Common myeloid progenitor, CD34-positive (primary cell): ENCODE measurements at regions not wholly inside any gene's neighbourhood (a gene's known extent, or its start where the extent isn't known, plus 50 kb on each side); places are given as distances from the start of the nearest gene placed in this dataset.

ENCODE experiments used
- CTCF ChIA-PET: fragments of 350-600 bp; sonication (Branson Sonifier 250); formaldehyde crosslinking; loops from one replicate; lab custom pipeline; 2021; ENCODE audit warnings: antibody characterized with exemption; lab: Charles Lee
- POLR2A ChIA-PET: fragments of 350-600 bp; sonication (Branson Sonifier 250); formaldehyde crosslinking; loops from one replicate; lab custom pipeline; 2021; ENCODE audit warnings: antibody characterized with exemption; lab: Charles Lee
- DNase-seq, 3 donors: peaks; one replicate each; pipeline versions ENCODE4 v3.0.0 to v3.0.0-alpha.2; 2013
- H3K27ac ChIP-seq, 2 experiments: 1 replicate in 1 of 2; 2 replicates in 1 of 2; pipeline ENCODE4 v1.7.0; 2013; ENCODE audit warnings: inconsistent platforms in 2 of 2, low read length in 2 of 2, mild to moderate bottlenecking in 2 of 2, low read depth in 1 of 2, moderate library complexity in 1 of 2; ENCODE audit not compliant: severe bottlenecking in 2 of 2, insufficient read depth in 1 of 2, poor library complexity in 1 of 2
- H3K27me3 ChIP-seq, 5 experiments: replicated peaks in 2 of 5; 1 replicate in 3 of 5; 2 replicates in 2 of 5; pipeline versions ENCODE4 v1.6.1 to v1.7.0; 2013; ENCODE audit warnings: low read length in 4 of 5, mild to moderate bottlenecking in 2 of 5, moderate library complexity in 2 of 5, inconsistent platforms in 1 of 5; ENCODE audit not compliant: insufficient read depth in 5 of 5, control insufficient read depth in 4 of 5
- H3K36me3 ChIP-seq, 4 experiments: 1 replicate in 2 of 4; 2 replicates in 2 of 4; pipeline versions ENCODE4 v1.6.1 to v1.7.0; 2013; ENCODE audit warnings: low read length in 3 of 4, control low read depth in 1 of 4, mild to moderate bottlenecking in 1 of 4; ENCODE audit not compliant: control insufficient read depth in 4 of 4, insufficient read depth in 4 of 4
- H3K4me1 ChIP-seq, 4 experiments: 1 replicate in 3 of 4; 2 replicates in 1 of 4; pipeline versions ENCODE4 v1.6.1 to v1.7.1; 2013; ENCODE audit warnings: low read length in 3 of 4, mild to moderate bottlenecking in 3 of 4, control low read depth in 1 of 4, inconsistent platforms in 1 of 4, moderate library complexity in 1 of 4; ENCODE audit not compliant: control insufficient read depth in 4 of 4, insufficient read depth in 4 of 4; ENCODE audit errors: control extremely low read depth in 1 of 4
- H3K4me3 ChIP-seq, 7 experiments: 1 replicate in 4 of 7; 2 replicates in 3 of 7; pipeline versions ENCODE4 v1.5.1 to v1.7.0; 2013; ENCODE audit warnings: mild to moderate bottlenecking in 7 of 7, low read length in 6 of 7, moderate library complexity in 6 of 7, inconsistent platforms in 2 of 7, low read depth in 2 of 7, control low read depth in 1 of 7; ENCODE audit not compliant: insufficient read depth in 4 of 7, control insufficient read depth in 1 of 7; ENCODE audit errors: extremely low read depth in 1 of 7
- H3K9me3 ChIP-seq, 5 experiments: 1 replicate in 4 of 5; 2 replicates in 1 of 5; pipeline versions ENCODE4 v1.6.1 to v1.7.1; 2013; ENCODE audit warnings: low read length in 4 of 5, mild to moderate bottlenecking in 2 of 5, inconsistent platforms in 1 of 5, low read depth in 1 of 5, moderate library complexity in 1 of 5; ENCODE audit not compliant: control insufficient read depth in 4 of 5, insufficient read depth in 2 of 5; ENCODE audit errors: control extremely low read depth in 1 of 5
- WGBS: methylation state at CpG from one replicate; pipeline ENCODE4 v1.1.5; 2013; ENCODE audit not compliant: insufficient coverage; 5-methylcytosine and 5-hydroxymethylcytosine counted together

DNA sequence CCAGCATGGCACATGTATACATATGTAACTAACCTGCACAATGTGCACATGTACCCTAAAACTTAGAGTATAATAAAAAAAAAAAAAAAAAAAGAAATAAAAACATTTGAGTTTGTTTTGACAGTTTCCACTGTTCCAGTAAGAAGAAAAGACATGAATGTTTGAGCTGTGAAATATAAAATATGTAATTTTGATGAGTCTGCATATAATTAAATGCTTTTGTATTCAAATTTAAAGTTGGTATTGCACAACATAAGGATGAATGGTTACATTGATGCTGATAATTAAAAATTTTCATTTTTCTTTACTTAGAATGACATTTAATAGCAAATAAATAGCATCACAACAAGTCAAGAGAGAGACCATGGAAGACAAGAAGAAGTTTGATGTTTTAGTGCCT lies 212.0 kb upstream of the RRP15 start:
- ChIA-PET CTCF (no interaction called here), POLR2A (no interaction called here)
- DNase-seq, result no peak
- Histone ChIP-seq H3K27ac (no peak overlapping the region), H3K4me1 (no peaks in the 10 kb centered on the region), H3K4me3 (no peak overlapping the region), H3K9me3 (no peaks in the 10 kb centered on the region), H3K27me3 (no peaks in the 10 kb centered on the region), H3K36me3 (no peaks in the 10 kb centered on the region)

DNA sequence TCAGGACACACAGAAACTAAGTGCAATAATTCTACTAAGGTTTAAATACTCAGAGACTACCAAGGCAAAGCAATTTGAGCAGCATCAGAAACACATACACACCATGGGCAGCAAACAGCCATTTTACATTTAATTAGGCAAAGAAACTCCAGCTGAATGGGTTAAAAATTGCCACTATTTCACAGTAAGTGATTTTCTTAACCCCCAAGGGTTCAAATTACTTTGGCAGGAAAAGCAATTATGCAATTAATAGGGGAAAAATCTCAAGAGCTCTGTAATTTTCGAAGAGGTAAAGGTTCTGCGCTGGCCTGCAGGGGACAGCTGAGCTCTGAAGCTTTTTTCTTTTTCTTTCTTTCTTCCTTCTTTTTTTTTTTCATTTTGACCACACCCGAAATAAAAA lies 206.2 kb upstream of the RRP15 start:
- Histone ChIP-seq H3K4me3 (no peak overlapping the region), H3K36me3 (no peaks in the 10 kb centered on the region), H3K27me3 (no peaks in the 10 kb centered on the region), H3K27ac (no peak overlapping the region), H3K9me3 (no peaks in the 10 kb centered on the region), H3K4me1 (no peaks in the 10 kb centered on the region)
- ChIA-PET CTCF (no interaction called here), POLR2A (interaction anchor here (0.6 kb wide), 1 partner anchor 76 kb away, joined by 6 read pairs; no protein-coding TSS in a partner anchor)
- 82% methylated on average over 2 of the region's 3 CpGs for WGBS
- DNase-seq, result no peak

GRCh38 chr1:218079347-218079746 lies 205.7 kb upstream of the RRP15 start:
- Histone ChIP-seq H3K36me3 (no peaks in the 10 kb centered on the region), H3K4me3 (no peak overlapping the region), H3K27ac (no peak overlapping the region), H3K9me3 (no peaks in the 10 kb centered on the region), H3K4me1 (no peaks in the 10 kb centered on the region), H3K27me3 (no peaks in the 10 kb centered on the region)
- ChIA-PET POLR2A (interaction anchor here (0.6 kb wide), 1 partner anchor 76 kb away, joined by 6 read pairs; no protein-coding TSS in a partner anchor), CTCF (no interaction called here)
- 100% methylated on average over 1 of the region's 4 CpGs for WGBS
- no peak for DNase-seq

GRCh38 chr1:218079820-218080219 lies 205.3 kb upstream of the RRP15 start:
- no peaks in the 10 kb centered on the region for H3K9me3 ChIP-seq
- POLR2A ChIA-PET, result no interaction called here
- H3K4me1 ChIP-seq, result no peaks in the 10 kb centered on the region
- no peak overlapping the region for H3K4me3 ChIP-seq
- no peak for DNase-seq
- no peaks in the 10 kb centered on the region for H3K36me3 ChIP-seq
- CTCF ChIA-PET, result no interaction called here
- H3K27me3 ChIP-seq, result no peaks in the 10 kb centered on the region
- 93% methylated on average over 3 of the region's 5 CpGs for WGBS
- H3K27ac ChIP-seq, result no peak overlapping the region

DNA sequence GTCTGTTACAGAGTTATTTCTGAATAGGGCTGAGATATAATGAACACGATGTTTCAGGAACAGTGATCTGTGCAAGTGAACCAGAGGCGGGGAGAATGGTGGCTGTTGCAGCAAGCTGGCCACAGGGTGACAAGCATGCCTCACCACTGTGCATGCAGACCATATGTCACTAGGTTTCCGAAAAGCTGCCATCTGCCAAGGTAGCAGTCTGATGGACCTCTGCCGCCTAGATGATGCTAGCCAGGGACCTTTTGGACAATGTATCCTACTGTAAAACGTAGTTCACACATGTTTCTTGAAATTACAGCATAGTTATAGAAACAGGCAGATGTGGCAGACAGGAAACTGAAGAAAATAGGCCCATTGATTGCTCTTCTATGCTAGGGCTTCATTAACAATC lies 204.2 kb upstream of the RRP15 start:
- no peak overlapping the region for H3K4me3 ChIP-seq
- H3K27me3 ChIP-seq, result no peaks in the 10 kb centered on the region
- WGBS, result 91% methylated on average over 5 of the region's 5 CpGs
- POLR2A ChIA-PET, result no interaction called here
- no peak overlapping the region for H3K27ac ChIP-seq
- no peak for DNase-seq
- H3K9me3 ChIP-seq, result no peaks in the 10 kb centered on the region
- H3K36me3 ChIP-seq, result no peaks in the 10 kb centered on the region
- no peaks in the 10 kb centered on the region for H3K4me1 ChIP-seq
- CTCF ChIA-PET, result no interaction called here

DNA sequence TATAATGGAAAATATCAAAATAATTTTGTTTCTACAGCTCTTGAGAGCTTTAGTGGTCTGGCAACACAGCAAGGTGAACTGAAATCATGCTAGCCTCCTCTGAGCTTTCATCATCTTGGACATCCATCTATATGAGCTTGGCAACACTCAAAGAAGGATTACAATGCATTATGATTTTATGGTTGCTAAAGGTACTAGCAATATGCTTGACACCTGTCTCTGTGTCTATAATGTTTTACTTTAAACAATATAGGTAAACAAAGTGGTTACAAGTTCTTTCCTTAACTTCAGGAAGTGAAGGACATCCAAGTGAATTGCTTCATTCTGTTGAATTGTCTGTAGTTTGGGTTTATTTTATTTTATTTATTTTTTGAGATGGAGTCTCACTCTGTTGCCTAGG lies 203.7 kb upstream of the RRP15 start:
- no peak for DNase-seq
- no peak overlapping the region for H3K27ac ChIP-seq
- no peak overlapping the region for H3K4me3 ChIP-seq
- H3K27me3 ChIP-seq, result no peaks in the 10 kb centered on the region
- ChIA-PET POLR2A (no interaction called here), CTCF (no interaction called here)
- no peaks in the 10 kb centered on the region for H3K9me3 ChIP-seq
- no peaks in the 10 kb centered on the region for H3K36me3 ChIP-seq
- H3K4me1 ChIP-seq, result no peaks in the 10 kb centered on the region

DNA sequence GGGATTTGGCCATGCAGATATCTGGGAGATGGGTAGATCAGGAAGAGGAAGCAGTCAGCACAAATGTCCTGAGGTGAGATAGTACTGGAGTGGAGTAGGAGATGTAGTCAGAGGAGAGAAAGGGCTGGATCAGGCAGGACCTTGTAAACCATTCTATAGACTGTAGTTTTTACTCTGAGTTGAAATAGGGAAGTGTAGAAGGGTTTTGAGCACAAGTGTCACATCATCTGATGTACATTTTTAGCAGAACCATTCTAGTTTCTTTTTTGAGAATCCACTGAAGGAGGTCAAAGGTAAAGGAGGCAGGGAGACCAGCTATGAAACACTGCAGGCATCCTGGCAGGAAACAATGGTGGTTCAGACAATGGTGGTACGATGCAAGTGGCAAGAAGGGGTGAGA lies 194.6 kb upstream of the RRP15 start:
- ChIA-PET POLR2A (no interaction called here), CTCF (no interaction called here)

More for the DNA sequence above, 194.6 kb upstream of the RRP15 start:
- no peak for DNase-seq
- no peaks in the 10 kb centered on the region for H3K36me3 ChIP-seq
- H3K27ac ChIP-seq, result no peak overlapping the region
- H3K27me3 ChIP-seq, result no peaks in the 10 kb centered on the region
- no peaks in the 10 kb centered on the region for H3K4me1 ChIP-seq
- H3K9me3 ChIP-seq, result no peaks in the 10 kb centered on the region
- WGBS, result no CpG with 5 or more reads among the region's 1 CpG
- H3K4me3 ChIP-seq, result no peak overlapping the region
